SK-N-MC (cell line): ENCODE measurements at regions not wholly inside any gene's neighbourhood (a gene's known extent, or its start where the extent isn't known, plus 50 kb on each side); places are given as distances from the start of the nearest gene placed in this dataset.

ENCODE experiments used
- EZH2 ChIP-seq: fragments of 200-600 bp; sonication (generic); IDR thresholded peaks from one replicate; pipeline ENCODE4 v1.6.1; 2017; ENCODE audit warnings: antibody characterized with exemption
- FOXP2 ChIP-seq: optimal IDR thresholded peaks from 2 replicates; pipeline ENCODE3; 2011; ENCODE audit warnings: mild to moderate bottlenecking, moderate library complexity; ENCODE audit not compliant: insufficient read depth; ENCODE audit errors: extremely low read length, control extremely low read depth
- POLR2AphosphoS5 ChIP-seq: IDR thresholded peaks from 2 replicates; pipeline ENCODE4 v1.6.1; 2012; ENCODE audit warnings: mild to moderate bottlenecking, low read depth, low read length, borderline replicate concordance

- no peak for TF ChIP-seq POLR2AphosphoS5
- TF ChIP-seq FOXP2: no peak
- no peak for TF ChIP-seq EZH2
Measured at GRCh38 chr12:28051516-28052354, 79.2 kb upstream of the PTHLH start.
